Body of pancreas (tissue), 4 donors: ENCODE measurements at regions not wholly inside any gene's neighbourhood (a gene's known extent, or its start where the extent isn't known, plus 50 kb on each side); places are given as distances from the start of the nearest gene placed in this dataset.

ENCODE experiments used
- CTCF ChIP-seq, 7 experiments: fragments of 450-650 bp in 4 of 7; fragments of 200-600 bp in 3 of 7; sonication (generic) in 3 of 7; IDR thresholded peaks; one replicate each; pipeline ENCODE4 v1.5.1; 2016 to 2019; ENCODE audit warnings: antibody characterized with exemption in 7 of 7
- POLR2A ChIP-seq, 3 donors: fragments of 450-650 bp; IDR thresholded peaks; one replicate each; pipeline ENCODE4 v1.6.1; 2016; ENCODE audit warnings: antibody characterized with exemption in 3 of 3, mild to moderate bottlenecking in 2 of 3

DNA sequence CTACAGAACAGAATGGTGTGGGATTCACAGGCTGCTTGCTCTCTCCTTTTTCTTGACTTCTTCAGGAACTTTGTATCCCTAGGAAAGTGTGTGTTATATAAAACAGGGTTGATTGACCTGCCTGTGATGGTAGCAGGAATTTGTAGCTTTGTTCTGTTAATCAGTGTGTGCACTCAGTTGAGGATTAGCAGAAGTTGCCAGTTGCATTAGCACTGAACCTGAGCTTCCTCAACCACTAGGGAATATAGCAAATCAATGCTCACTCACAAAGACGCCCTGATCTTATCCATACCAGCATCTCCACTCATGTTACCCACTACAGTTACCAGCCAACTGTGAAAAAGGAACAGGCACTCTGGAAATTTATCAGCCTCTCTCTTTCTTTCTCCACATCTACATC lies 319.1 kb upstream of the EMCN start:
- TF ChIP-seq CTCF (IDR thresholded peaks at IDR 0.05) = no peak
- TF ChIP-seq POLR2A (IDR thresholded peaks at IDR 0.05) = no peak
